ENCODE measurements at regions not wholly inside any gene's neighbourhood (a gene's known extent, or its start where the extent isn't known, plus 50 kb on each side); places are given as distances from the start of the nearest gene placed in this dataset.

GRCh38 chr5:120873083-120873482 lies 409.0 kb downstream of the PRR16 start:
- no peak for TF ChIP-seq CTCF (IDR thresholded peaks at IDR 0.05)
- H3K4me3 ChIP-seq: no peak overlapping the region
- no peak overlapping the region for H3K27ac ChIP-seq
- no peak for DNase-seq (ENCODE audit: low spot score)

- H3K27ac ChIP-seq: no peak overlapping the region
- no peak overlapping the region for H3K4me3 ChIP-seq
- no peak for TF ChIP-seq CTCF (IDR thresholded peaks at IDR 0.05)
- DNase-seq (ENCODE audit: low spot score): no peak
Observed at GRCh38 chr5:120874081-120874862, 410.2 kb downstream of the PRR16 start.

- Histone ChIP-seq H3K27ac (no peak overlapping the region), H3K4me3 (no peak overlapping the region)
- TF ChIP-seq CTCF (IDR thresholded peaks at IDR 0.05): no peak
- DNase-seq (ENCODE audit: low spot score): no peak
Observed at GRCh38 chr5:120882038-120882775, 418.1 kb downstream of the PRR16 start.

GRCh38 chr5:120886351-120886860 lies 422.3 kb downstream of the PRR16 start:
- TF ChIP-seq CTCF (IDR thresholded peaks at IDR 0.05): no peak
- DNase-seq (ENCODE audit: low spot score): no peak

GRCh38 chr5:120895660-120896059 lies 431.6 kb downstream of the PRR16 start:
- Histone ChIP-seq H3K27ac (no peak overlapping the region), H3K4me3 (no peak overlapping the region)
- DNase-seq (ENCODE audit: low spot score): no peak
- no peak for TF ChIP-seq CTCF (IDR thresholded peaks at IDR 0.05)

More at GRCh38 chr5:120886351-120886860, 422.3 kb downstream of the PRR16 start:
- Histone ChIP-seq H3K4me3 (no peak overlapping the region), H3K27ac (no peak overlapping the region)

- no peak for DNase-seq (ENCODE audit: low spot score)
- H3K27ac ChIP-seq: no peak overlapping the region
- H3K4me3 ChIP-seq: no peak overlapping the region
- no peak for TF ChIP-seq CTCF (IDR thresholded peaks at IDR 0.05)
Observed at GRCh38 chr5:120901199-120901598, 437.1 kb downstream of the PRR16 start.
